T-helper 17 cell (primary cell): ENCODE measurements at regions not wholly inside any gene's neighbourhood (a gene's known extent, or its start where the extent isn't known, plus 50 kb on each side); places are given as distances from the start of the nearest gene placed in this dataset.

Experiments used
- ATAC-seq: fragments of 150-1000 bp; cut with Tn5 transposase; 2 replicates; pipeline ENCODE4 v1.10.0; 2021; ENCODE audit warnings: mild to moderate bottlenecking, moderate library complexity
- DNase-seq, 3 donors: peaks; one replicate each; pipeline versions ENCODE4 v3.0.0 to v3.0.0-alpha.2; 2020 to 2021
- H3K9me3 ChIP-seq: one replicate; pipeline ENCODE4 v1.7.0; 2013; ENCODE audit warnings: low read length, mild to moderate bottlenecking; ENCODE audit not compliant: control insufficient read depth, poor library complexity, severe bottlenecking
- H3K27ac Mint-ChIP-seq: one replicate; pipeline ENCODE4 v1.8.0; 2022; ENCODE audit warnings: mild to moderate bottlenecking, moderate library complexity, mixed read lengths
- H3K27me3 Mint-ChIP-seq: one replicate; pipeline ENCODE4 v1.8.0; 2022; ENCODE audit warnings: mixed read lengths
- H3K36me3 Mint-ChIP-seq: one replicate; pipeline ENCODE4 v1.8.0; 2022; ENCODE audit warnings: low read depth, mixed read lengths
- H3K4me1 Mint-ChIP-seq: one replicate; pipeline ENCODE4 v1.8.0; 2022; ENCODE audit warnings: mild to moderate bottlenecking, mixed read lengths
- H3K4me3 Mint-ChIP-seq: one replicate; pipeline ENCODE4 v1.8.0; 2022; ENCODE audit warnings: mild to moderate bottlenecking, moderate library complexity, mixed read lengths

GRCh38 chr12:25784669-25785068 is 173.8 kb upstream of the RASSF8 start:
- H3K27ac Mint-ChIP-seq = no peak overlapping the region
- no peaks in the 10 kb centered on the region for H3K27me3 Mint-ChIP-seq
- H3K4me3 Mint-ChIP-seq = no peak overlapping the region
- H3K9me3 ChIP-seq = no peaks in the 10 kb centered on the region
- H3K36me3 Mint-ChIP-seq = no peaks in the 10 kb centered on the region
- H3K4me1 Mint-ChIP-seq = no peaks in the 10 kb centered on the region
- no peak for DNase-seq
- no peak for ATAC-seq

- no peaks in the 10 kb centered on the region for H3K9me3 ChIP-seq
- Mint-ChIP-seq H3K4me3 (no peak overlapping the region), H3K4me1 (no peaks in the 10 kb centered on the region), H3K36me3 (no peaks in the 10 kb centered on the region), H3K27ac (no peak overlapping the region), H3K27me3 (no peaks in the 10 kb centered on the region)
- DNase-seq = no peak
- ATAC-seq = no peak
Measured at GRCh38 chr12:25785134-25785533, 173.3 kb upstream of the RASSF8 start.

- DNase-seq (no peak), ATAC-seq (no peak)
- H3K9me3 ChIP-seq = no peaks in the 10 kb centered on the region
- no peak overlapping the region for H3K4me3 Mint-ChIP-seq
- no peaks in the 10 kb centered on the region for H3K4me1 Mint-ChIP-seq
- H3K36me3 Mint-ChIP-seq = no peaks in the 10 kb centered on the region
- H3K27ac Mint-ChIP-seq = no peak overlapping the region
- H3K27me3 Mint-ChIP-seq = no peaks in the 10 kb centered on the region
Measured at GRCh38 chr12:25787701-25788100, 170.8 kb upstream of the RASSF8 start.

GRCh38 chr12:25788707-25789442 is 169.6 kb upstream of the RASSF8 start:
- no peaks in the 10 kb centered on the region for H3K36me3 Mint-ChIP-seq
- ATAC-seq (no peak), DNase-seq (no peak)
- no peaks in the 10 kb centered on the region for H3K4me1 Mint-ChIP-seq
- H3K27ac Mint-ChIP-seq = no peak overlapping the region
- H3K27me3 Mint-ChIP-seq = no peaks in the 10 kb centered on the region
- no peaks in the 10 kb centered on the region for H3K9me3 ChIP-seq
- H3K4me3 Mint-ChIP-seq = no peak overlapping the region

GRCh38 chr12:25789541-25789944 is 168.9 kb upstream of the RASSF8 start:
- H3K9me3 ChIP-seq = no peaks in the 10 kb centered on the region
- no peak for DNase-seq
- Mint-ChIP-seq H3K4me1 (no peaks in the 10 kb centered on the region), H3K27me3 (no peaks in the 10 kb centered on the region), H3K4me3 (no peak overlapping the region), H3K36me3 (no peaks in the 10 kb centered on the region), H3K27ac (no peak overlapping the region)
- ATAC-seq = no peak

- ATAC-seq = no peak
- H3K27me3 Mint-ChIP-seq = no peaks in the 10 kb centered on the region
- H3K4me1 Mint-ChIP-seq = no peaks in the 10 kb centered on the region
- DNase-seq = no peak
- H3K36me3 Mint-ChIP-seq = no peaks in the 10 kb centered on the region
- no peak overlapping the region for H3K4me3 Mint-ChIP-seq
- no peaks in the 10 kb centered on the region for H3K9me3 ChIP-seq
- no peak overlapping the region for H3K27ac Mint-ChIP-seq
Measured at GRCh38 chr12:25792031-25792430, 166.5 kb upstream of the RASSF8 start.

- H3K4me3 Mint-ChIP-seq = no peak overlapping the region
- no peaks in the 10 kb centered on the region for H3K36me3 Mint-ChIP-seq
- no peaks in the 10 kb centered on the region for H3K27me3 Mint-ChIP-seq
- DNase-seq (no peak), ATAC-seq (no peak)
- H3K4me1 Mint-ChIP-seq = no peaks in the 10 kb centered on the region
- H3K9me3 ChIP-seq = no peaks in the 10 kb centered on the region
- H3K27ac Mint-ChIP-seq = no peak overlapping the region
Measured at GRCh38 chr12:25793196-25793595, 165.3 kb upstream of the RASSF8 start.

GRCh38 chr12:25794571-25794970 is 163.9 kb upstream of the RASSF8 start:
- Mint-ChIP-seq H3K4me1 (no peaks in the 10 kb centered on the region), H3K4me3 (no peak overlapping the region), H3K27me3 (no peaks in the 10 kb centered on the region)

GRCh38 chr12:25796523-25797000 is 161.9 kb upstream of the RASSF8 start:
- no peak overlapping the region for H3K27ac Mint-ChIP-seq
- DNase-seq (no peak), ATAC-seq (no peak)
- no peaks in the 10 kb centered on the region for H3K36me3 Mint-ChIP-seq
- no peaks in the 10 kb centered on the region for H3K4me1 Mint-ChIP-seq
- no peaks in the 10 kb centered on the region for H3K9me3 ChIP-seq
- no peaks in the 10 kb centered on the region for H3K27me3 Mint-ChIP-seq
- no peak overlapping the region for H3K4me3 Mint-ChIP-seq

More at GRCh38 chr12:25794571-25794970, 163.9 kb upstream of the RASSF8 start:
- DNase-seq (no peak), ATAC-seq (no peak)
- Mint-ChIP-seq H3K27ac (no peak overlapping the region), H3K36me3 (no peaks in the 10 kb centered on the region)
- no peaks in the 10 kb centered on the region for H3K9me3 ChIP-seq

GRCh38 chr12:25797386-25797785 is 161.1 kb upstream of the RASSF8 start:
- Mint-ChIP-seq H3K4me3 (no peak overlapping the region), H3K36me3 (no peaks in the 10 kb centered on the region), H3K27ac (no peak overlapping the region), H3K27me3 (no peaks in the 10 kb centered on the region), H3K4me1 (no peaks in the 10 kb centered on the region)
- ATAC-seq (no peak), DNase-seq (no peak)
- H3K9me3 ChIP-seq = no peaks in the 10 kb centered on the region

- no peak for ATAC-seq
- H3K4me3 Mint-ChIP-seq = no peak overlapping the region
- H3K27ac Mint-ChIP-seq = no peak overlapping the region
- H3K36me3 Mint-ChIP-seq = no peaks in the 10 kb centered on the region
- no peaks in the 10 kb centered on the region for H3K4me1 Mint-ChIP-seq
- H3K27me3 Mint-ChIP-seq = no peaks in the 10 kb centered on the region
- DNase-seq = no peak
- no peaks in the 10 kb centered on the region for H3K9me3 ChIP-seq
Measured at GRCh38 chr12:25797949-25798348, 160.5 kb upstream of the RASSF8 start.

GRCh38 chr12:25800101-25800500 is 158.4 kb upstream of the RASSF8 start:
- Mint-ChIP-seq H3K27ac (no peak overlapping the region), H3K4me3 (no peak overlapping the region), H3K27me3 (no peaks in the 10 kb centered on the region), H3K36me3 (no peaks in the 10 kb centered on the region), H3K4me1 (no peaks in the 10 kb centered on the region)
- DNase-seq (no peak), ATAC-seq (no peak)
- H3K9me3 ChIP-seq = no peaks in the 10 kb centered on the region

- Mint-ChIP-seq H3K36me3 (no peaks in the 10 kb centered on the region), H3K27ac (no peak overlapping the region), H3K4me1 (no peaks in the 10 kb centered on the region), H3K4me3 (no peak overlapping the region), H3K27me3 (no peaks in the 10 kb centered on the region)
- DNase-seq = no peak
- ATAC-seq = no peak
- no peaks in the 10 kb centered on the region for H3K9me3 ChIP-seq
Measured at GRCh38 chr12:25801734-25802133, 156.7 kb upstream of the RASSF8 start.

- Mint-ChIP-seq H3K27ac (no peak overlapping the region), H3K36me3 (no peaks in the 10 kb centered on the region)
- DNase-seq = no peak
Measured at GRCh38 chr12:25802143-25802542, 156.3 kb upstream of the RASSF8 start.

More at GRCh38 chr12:25802143-25802542, 156.3 kb upstream of the RASSF8 start:
- no peaks in the 10 kb centered on the region for H3K27me3 Mint-ChIP-seq
- H3K9me3 ChIP-seq = no peaks in the 10 kb centered on the region
- no peaks in the 10 kb centered on the region for H3K4me1 Mint-ChIP-seq
- ATAC-seq = no peak
- H3K4me3 Mint-ChIP-seq = no peak overlapping the region
